ENCODE measurements at regions not wholly inside any gene's neighbourhood (a gene's known extent, or its start where the extent isn't known, plus 50 kb on each side); places are given as distances from the start of the nearest gene placed in this dataset.

DNA sequence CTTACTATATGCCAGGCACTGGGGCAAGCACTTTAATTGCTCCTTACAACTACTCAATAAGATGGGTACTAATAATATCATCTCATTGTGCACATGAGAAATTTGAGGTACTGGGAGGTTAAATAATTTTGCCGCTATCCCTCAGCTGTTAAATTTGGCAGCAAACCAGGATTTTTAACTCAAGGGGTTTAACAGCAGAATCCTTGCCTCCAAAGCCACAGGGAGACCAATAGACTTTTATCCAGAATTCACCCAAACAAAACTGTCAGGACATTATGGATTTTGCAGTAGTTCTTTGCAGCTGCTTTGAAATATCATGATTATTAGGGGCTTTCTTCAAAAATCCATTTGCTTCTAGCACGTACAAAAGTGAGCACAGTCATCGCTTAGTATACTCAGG, 136.2 kb downstream of the RPS12 start:
- H3K27me3 ChIP-seq (ENCODE audit: control insufficient read depth, insufficient read depth, low read length), result no peaks in the 10 kb centered on the region
- WGBS, 2 experiments (ENCODE audit: extremely low coverage in 2 of 2, insufficient read length in 1 of 2), result no CpG with 5 or more reads among the region's 3 CpGs
- no peak overlapping the region for H4K5ac ChIP-seq (ENCODE audit: low read depth, low read length)
- no peak overlapping the region for H2BK5ac ChIP-seq (ENCODE audit: low read depth, low read length, poor library complexity, severe bottlenecking)
- H2BK120ac ChIP-seq (ENCODE audit: low read depth, low read length), result no peak overlapping the region
- in situ Hi-C loops (cut with MboI; ENCODE audit: low sequenced_read_pairs) (loop anchor here (25.0 kb wide), 1 partner anchor 962 kb away; no protein-coding TSS in a partner anchor), intact Hi-C loops (cut with micrococcal nuclease) (no loop called here), dilution Hi-C loops (cut with HindIII; ENCODE audit: low sequenced_read_pairs, unreplicated experiment) (no loop called here)
- no peak overlapping the region for H3K18ac ChIP-seq (ENCODE audit: low read depth, low read length)
- no peak overlapping the region for H3K9ac ChIP-seq (ENCODE audit: low read depth, low read length)
- DNase-seq (no peak), ATAC-seq (ENCODE audit: low read depth) (no peak)
- H3K4ac ChIP-seq (ENCODE audit: low read depth, low read length), result no peak overlapping the region
- H2BK15ac ChIP-seq (ENCODE audit: low read depth, low read length), result no peak overlapping the region
- H3K9me1 ChIP-seq (ENCODE audit: insufficient read depth, low read length), result no peaks in the 10 kb centered on the region
- no peak overlapping the region for H3K14ac ChIP-seq (replicated peaks; ENCODE audit: low read depth, low read length)
- H3K79me1 ChIP-seq (ENCODE audit: low read depth in 1 of 2, low read length in 2 of 2), result no peaks in the 10 kb centered on the region
- H2AFZ ChIP-seq (replicated peaks; ENCODE audit: low read length, poor library complexity), result no peak overlapping the region
- H3K4me1 ChIP-seq (ENCODE audit: control insufficient read depth, insufficient read depth, low read length), result no peaks in the 10 kb centered on the region; the same call in 1 of the 2 replicates
- H2AK9ac ChIP-seq (replicated peaks; ENCODE audit: low read depth, low read length, poor library complexity), result no peak overlapping the region
- H4K91ac ChIP-seq (ENCODE audit: insufficient read depth, low read depth, low read length), result no peak overlapping the region
- H3K23ac ChIP-seq (ENCODE audit: low read depth, low read length), result no peak overlapping the region
- no peaks in the 10 kb centered on the region for H3K9me3 ChIP-seq (ENCODE audit: control insufficient read depth, insufficient read depth, low read length)
- H2AK5ac ChIP-seq (ENCODE audit: low read depth, low read length), result no peak overlapping the region
- BruUV-seq (replicated peaks), result no TSS peak
- ChIA-PET POLR2A (ENCODE audit: unreplicated experiment) (no interaction called here), CTCF (interaction anchor here (0.6 kb wide), 2 partner anchors 12 to 49 kb away, joined by 3 read pairs; no protein-coding TSS in a partner anchor)
- no peak overlapping the region for H3K27ac ChIP-seq (ENCODE audit: insufficient read depth, low read length)
- TF ChIP-seq RAD21 (IDR thresholded peaks at IDR 0.05; ENCODE audit: low read length) (no peak), CHD1 (IDR thresholded peaks at IDR 0.05; ENCODE audit: low read depth, low read length) (no peak), SMC3 (IDR thresholded peaks at IDR 0.05; ENCODE audit: low read depth, low read length) (no peak), POLR2A (IDR thresholded peaks at IDR 0.05; ENCODE audit: low read depth, low read length) (no peak), BHLHE40 (IDR thresholded peaks at IDR 0.05; ENCODE audit: low read depth, low read length) (no peak), MAFK (IDR thresholded peaks at IDR 0.05; ENCODE audit: low read depth, low read length) (no peak), ELK1 (IDR thresholded peaks at IDR 0.05; ENCODE audit: borderline replicate concordance, low read depth, low read length) (no peak)
- TF ChIP-seq, protein P1, sequence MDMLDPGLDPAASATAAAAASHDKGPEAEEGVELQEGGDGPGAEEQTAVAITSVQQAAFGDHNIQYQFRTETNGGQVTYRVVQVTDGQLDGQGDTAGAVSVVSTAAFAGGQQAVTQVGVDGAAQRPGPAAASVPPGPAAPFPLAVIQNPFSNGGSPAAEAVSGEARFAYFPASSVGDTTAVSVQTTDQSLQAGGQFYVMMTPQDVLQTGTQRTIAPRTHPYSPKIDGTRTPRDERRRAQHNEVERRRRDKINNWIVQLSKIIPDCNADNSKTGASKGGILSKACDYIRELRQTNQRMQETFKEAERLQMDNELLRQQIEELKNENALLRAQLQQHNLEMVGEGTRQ (IDR thresholded peaks at IDR 0.05; ENCODE audit: low read depth, low read length), result no peak
- no peaks in the 10 kb centered on the region for H3K36me3 ChIP-seq (ENCODE audit: control insufficient read depth, insufficient read depth, low read length)
- H4K20me1 ChIP-seq (ENCODE audit: insufficient read depth, low read length), result no peaks in the 10 kb centered on the region
- H2BK20ac ChIP-seq (ENCODE audit: low read depth, low read length), result no peak overlapping the region
- H3K4me2 ChIP-seq (ENCODE audit: low read depth, low read length), result no peak overlapping the region
- H3K56ac ChIP-seq (ENCODE audit: extremely low read depth, insufficient read depth, low read length), result no peak overlapping the region
- H4K8ac ChIP-seq (ENCODE audit: low read depth in 2 of 2, low read length in 2 of 2), result no peak overlapping the region
- H3K4me3 ChIP-seq (ENCODE audit: insufficient read depth, low read depth, low read length), result no peak overlapping the region

Measured in IMR-90 (cell line).